GM23248 (cell line): ENCODE measurements at regions not wholly inside any gene's neighbourhood (a gene's known extent, or its start where the extent isn't known, plus 50 kb on each side); places are given as distances from the start of the nearest gene placed in this dataset.

ENCODE experiments used
- DNase-seq: peaks from one replicate; pipeline ENCODE4 v3.0.0-alpha.2; 2015
- H2AFZ ChIP-seq: fragments of 200-600 bp; sonication (generic); 2 replicates; pipeline ENCODE4 v1.6.1; 2016; ENCODE audit warnings: antibody characterized with exemption
- H3F3A ChIP-seq: fragments of 200-600 bp; sonication (generic); 2 replicates; pipeline ENCODE4 v1.6.1; 2016; ENCODE audit warnings: mild to moderate bottlenecking, antibody characterized with exemption, mixed run types; ENCODE audit not compliant: insufficient read depth
- H3K27ac ChIP-seq: fragments of 200-600 bp; sonication (generic); 2 replicates; pipeline ENCODE4 v1.5.1; 2016; ENCODE audit warnings: mild to moderate bottlenecking
- H3K27me3 ChIP-seq: fragments of 200-600 bp; sonication (generic); replicated peaks from 2 replicates; pipeline ENCODE4 v1.6.1; 2016; ENCODE audit warnings: mild to moderate bottlenecking; ENCODE audit not compliant: insufficient read depth
- H3K36me3 ChIP-seq: fragments of 200-600 bp; sonication (generic); 2 replicates; pipeline ENCODE4 v1.6.1; 2016; ENCODE audit warnings: low read depth, mild to moderate bottlenecking
- H3K4me1 ChIP-seq: fragments of 200-600 bp; sonication (generic); 2 replicates; pipeline ENCODE4 v1.6.1; 2016; ENCODE audit warnings: mild to moderate bottlenecking; ENCODE audit not compliant: insufficient read depth
- H3K4me2 ChIP-seq: fragments of 200-600 bp; sonication (generic); one replicate; pipeline ENCODE4 v1.6.1; 2016; ENCODE audit warnings: mild to moderate bottlenecking; ENCODE audit not compliant: unreplicated experiment
- H3K4me3 ChIP-seq: fragments of 200-600 bp; sonication (generic); 2 replicates; pipeline ENCODE4 v1.5.1; 2016; ENCODE audit warnings: mild to moderate bottlenecking
- H3K79me2 ChIP-seq: fragments of 200-600 bp; sonication (generic); 2 replicates; pipeline ENCODE4 v1.6.1; 2016; ENCODE audit warnings: mild to moderate bottlenecking; ENCODE audit not compliant: insufficient read depth
- H3K9ac ChIP-seq: fragments of 200-600 bp; sonication (generic); 2 replicates; pipeline ENCODE4 v1.6.1; 2016; ENCODE audit warnings: mild to moderate bottlenecking
- H3K9me2 ChIP-seq: fragments of 200-600 bp; sonication (generic); 2 replicates; pipeline ENCODE4 v1.6.1; 2016; ENCODE audit warnings: mixed run types, mild to moderate bottlenecking, moderate library complexity; ENCODE audit not compliant: insufficient read depth
- H3K9me3 ChIP-seq: fragments of 200-600 bp; sonication (generic); one replicate; pipeline ENCODE4 v1.6.1; 2017; ENCODE audit warnings: low read depth
- H4K20me1 ChIP-seq: fragments of 200-600 bp; sonication (generic); 2 replicates; pipeline ENCODE4 v1.6.0; 2016; ENCODE audit not compliant: insufficient read depth
- EZH2 ChIP-seq: fragments of 200-600 bp; sonication (generic); IDR thresholded peaks from 2 replicates; pipeline ENCODE4 v1.6.1; 2018; ENCODE audit warnings: antibody characterized with exemption, mild to moderate bottlenecking; ENCODE audit not compliant: insufficient read depth, poor library complexity, severe bottlenecking
- EZH2phosphoT487 ChIP-seq: fragments of 200-600 bp; sonication (generic); IDR thresholded peaks from 2 replicates; pipeline ENCODE4 v1.6.1; 2018; ENCODE audit warnings: antibody characterized with exemption, moderate library complexity, mild to moderate bottlenecking, low read depth; ENCODE audit not compliant: insufficient read depth
- WGBS, 2 experiments: methylation state at CpG; one replicate each; pipeline ENCODE4 v1.1.6; 2015 to 2017; ENCODE audit warnings: low lambda C conversion rate in 2 of 2, low coverage in 1 of 2; ENCODE audit errors: missing lambda C conversion rate in 2 of 2; 5-methylcytosine and 5-hydroxymethylcytosine counted together
- in situ Hi-C: fragments of 300-500 bp; cut with MboI; formaldehyde crosslinking; loops from 2 replicates; pipeline ENCODE4 v1.15.0; 2020

- WGBS, 2 experiments = 43 to 44% methylated on average over 4 of the region's 4 CpGs
- Histone ChIP-seq H4K20me1 (no peaks in the 10 kb centered on the region), H3K27me3 (no peaks in the 10 kb centered on the region), H3K9me3 (no peaks in the 10 kb centered on the region), H3K4me2 (no peak overlapping the region), H3K4me1 (no peaks in the 10 kb centered on the region), H3K4me3 (no peak overlapping the region), H3K27ac (no peak overlapping the region), H3K9ac (no peak overlapping the region), H3K79me2 (no peaks in the 10 kb centered on the region), H3K9me2 (no peaks in the 10 kb centered on the region), H2AFZ (no peak overlapping the region), H3K36me3 (no peaks in the 10 kb centered on the region), H3F3A (no peaks in the 10 kb centered on the region)
- no peak for DNase-seq
- TF ChIP-seq EZH2phosphoT487 = no peak
- no peak for TF ChIP-seq EZH2
- in situ Hi-C loops = no loop called here
These were observed 63.6 kb downstream of the MAF start for GRCh38 chr16:79536958-79537357.

GRCh38 chr16:79535130-79535529, 65.4 kb downstream of the MAF start:
- no peaks in the 10 kb centered on the region for H4K20me1 ChIP-seq
- no peak overlapping the region for H3K4me3 ChIP-seq
- H3K4me2 ChIP-seq = no peak overlapping the region
- no peaks in the 10 kb centered on the region for H3K9me2 ChIP-seq
- no peak overlapping the region for H3K27ac ChIP-seq
- no peaks in the 10 kb centered on the region for H3K79me2 ChIP-seq
- H3F3A ChIP-seq = no peaks in the 10 kb centered on the region
- no peaks in the 10 kb centered on the region for H3K36me3 ChIP-seq
- DNase-seq = no peak
- in situ Hi-C loops = no loop called here
- no peak overlapping the region for H2AFZ ChIP-seq
- no peaks in the 10 kb centered on the region for H3K9me3 ChIP-seq
- H3K4me1 ChIP-seq = no peaks in the 10 kb centered on the region
- 37 to 41% methylated on average over 5 of the region's 5 CpGs for WGBS, 2 experiments
- H3K27me3 ChIP-seq = no peaks in the 10 kb centered on the region
- H3K9ac ChIP-seq = no peak overlapping the region
- no peak for TF ChIP-seq EZH2
- no peak for TF ChIP-seq EZH2phosphoT487

DNA sequence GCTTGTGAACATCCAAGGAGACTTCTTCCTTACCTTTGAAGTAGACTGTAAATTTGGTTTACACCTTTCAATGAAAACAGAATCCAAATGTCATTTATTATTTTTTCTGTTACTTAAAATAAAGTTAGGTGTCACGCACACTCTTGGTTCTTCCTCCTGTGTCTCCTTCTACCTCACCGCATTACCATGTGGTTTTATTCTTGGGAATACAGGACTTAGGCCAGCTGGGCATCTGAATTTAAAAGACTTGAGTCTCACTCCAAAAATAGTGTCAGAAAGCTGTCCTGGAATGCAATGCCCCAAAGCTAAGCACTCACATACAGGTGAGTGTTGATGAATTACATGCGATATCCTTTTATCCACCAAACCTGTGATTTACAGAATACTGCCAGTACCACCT, 66.4 kb downstream of the MAF start:
- H3K9me3 ChIP-seq = no peaks in the 10 kb centered on the region
- in situ Hi-C loops = no loop called here
- H3K4me1 ChIP-seq = no peaks in the 10 kb centered on the region
- no peak overlapping the region for H3K4me2 ChIP-seq
- H3F3A ChIP-seq = no peaks in the 10 kb centered on the region
- no peak overlapping the region for H3K4me3 ChIP-seq
- 78 to 90% methylated on average over 3 of the region's 3 CpGs for WGBS, 2 experiments
- DNase-seq = no peak
- no peak overlapping the region for H3K27ac ChIP-seq
- no peak overlapping the region for H3K9ac ChIP-seq
- H3K36me3 ChIP-seq = no peaks in the 10 kb centered on the region
- TF ChIP-seq EZH2 (no peak), EZH2phosphoT487 (no peak)
- H4K20me1 ChIP-seq = no peaks in the 10 kb centered on the region
- no peak overlapping the region for H2AFZ ChIP-seq
- no peaks in the 10 kb centered on the region for H3K9me2 ChIP-seq
- H3K27me3 ChIP-seq = no peaks in the 10 kb centered on the region
- no peaks in the 10 kb centered on the region for H3K79me2 ChIP-seq

DNA sequence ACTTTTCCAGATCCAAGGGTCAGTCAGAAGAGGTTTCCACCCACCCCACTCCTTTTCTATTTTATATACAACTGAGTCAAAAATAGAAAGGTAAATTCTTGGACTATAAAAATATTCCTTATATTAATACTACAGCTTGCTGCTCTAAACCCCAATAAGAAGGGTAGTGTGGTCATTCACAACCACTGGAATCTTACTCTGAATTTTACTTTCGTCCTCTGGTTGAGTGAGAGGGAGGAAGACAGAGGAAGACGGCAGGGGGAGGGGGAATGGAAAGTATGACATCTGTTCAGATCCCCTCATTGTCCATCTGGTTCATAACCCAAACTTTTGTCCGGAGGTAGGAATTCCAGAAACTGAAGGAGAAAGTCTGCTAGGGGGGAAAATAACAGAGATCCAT, 67.2 kb downstream of the MAF start:
- Histone ChIP-seq H3K9me3 (no peaks in the 10 kb centered on the region), H3K9ac (no peak overlapping the region), H3F3A (no peaks in the 10 kb centered on the region), H3K79me2 (no peaks in the 10 kb centered on the region), H4K20me1 (no peaks in the 10 kb centered on the region), H3K27ac (no peak overlapping the region), H3K27me3 (no peaks in the 10 kb centered on the region), H3K36me3 (no peaks in the 10 kb centered on the region), H2AFZ (no peak overlapping the region), H3K4me1 (no peaks in the 10 kb centered on the region), H3K9me2 (no peaks in the 10 kb centered on the region), H3K4me2 (no peak overlapping the region), H3K4me3 (no peak overlapping the region)
- TF ChIP-seq EZH2phosphoT487 (no peak), EZH2 (no peak)
- no peak for DNase-seq
- in situ Hi-C loops = no loop called here
- 14 to 22% methylated on average over 3 of the region's 3 CpGs for WGBS, 2 experiments

- Histone ChIP-seq H3K4me2 (no peak overlapping the region), H3K4me1 (no peaks in the 10 kb centered on the region), H3K79me2 (no peaks in the 10 kb centered on the region), H3K27me3 (no peaks in the 10 kb centered on the region), H3K9me2 (no peaks in the 10 kb centered on the region), H3K4me3 (no peak overlapping the region), H3K9me3 (no peaks in the 10 kb centered on the region), H2AFZ (no peak overlapping the region), H3F3A (no peaks in the 10 kb centered on the region), H3K36me3 (no peaks in the 10 kb centered on the region), H4K20me1 (no peaks in the 10 kb centered on the region), H3K27ac (no peak overlapping the region), H3K9ac (no peak overlapping the region)
- WGBS, 2 experiments = 56 to 61% methylated on average over 5 of the region's 5 CpGs
- DNase-seq = no peak
- TF ChIP-seq EZH2 (no peak), EZH2phosphoT487 (no peak)
- in situ Hi-C loops = no loop called here
These were observed 67.8 kb downstream of the MAF start for GRCh38 chr16:79532785-79533184.
